GM23248 (cell line): ENCODE measurements at regions not wholly inside any gene's neighbourhood (a gene's known extent, or its start where the extent isn't known, plus 50 kb on each side); places are given as distances from the start of the nearest gene placed in this dataset.

ENCODE experiments used
- DNase-seq: peaks from one replicate; pipeline ENCODE4 v3.0.0-alpha.2; 2015
- H2AFZ ChIP-seq: fragments of 200-600 bp; sonication (generic); 2 replicates; pipeline ENCODE4 v1.6.1; 2016; ENCODE audit warnings: antibody characterized with exemption
- H3F3A ChIP-seq: fragments of 200-600 bp; sonication (generic); 2 replicates; pipeline ENCODE4 v1.6.1; 2016; ENCODE audit warnings: mild to moderate bottlenecking, antibody characterized with exemption, mixed run types; ENCODE audit not compliant: insufficient read depth
- H3K27ac ChIP-seq: fragments of 200-600 bp; sonication (generic); 2 replicates; pipeline ENCODE4 v1.5.1; 2016; ENCODE audit warnings: mild to moderate bottlenecking
- H3K27me3 ChIP-seq: fragments of 200-600 bp; sonication (generic); replicated peaks from 2 replicates; pipeline ENCODE4 v1.6.1; 2016; ENCODE audit warnings: mild to moderate bottlenecking; ENCODE audit not compliant: insufficient read depth
- H3K36me3 ChIP-seq: fragments of 200-600 bp; sonication (generic); 2 replicates; pipeline ENCODE4 v1.6.1; 2016; ENCODE audit warnings: low read depth, mild to moderate bottlenecking
- H3K4me1 ChIP-seq: fragments of 200-600 bp; sonication (generic); 2 replicates; pipeline ENCODE4 v1.6.1; 2016; ENCODE audit warnings: mild to moderate bottlenecking; ENCODE audit not compliant: insufficient read depth
- H3K4me2 ChIP-seq: fragments of 200-600 bp; sonication (generic); one replicate; pipeline ENCODE4 v1.6.1; 2016; ENCODE audit warnings: mild to moderate bottlenecking; ENCODE audit not compliant: unreplicated experiment
- H3K4me3 ChIP-seq: fragments of 200-600 bp; sonication (generic); 2 replicates; pipeline ENCODE4 v1.5.1; 2016; ENCODE audit warnings: mild to moderate bottlenecking
- H3K79me2 ChIP-seq: fragments of 200-600 bp; sonication (generic); 2 replicates; pipeline ENCODE4 v1.6.1; 2016; ENCODE audit warnings: mild to moderate bottlenecking; ENCODE audit not compliant: insufficient read depth
- H3K9ac ChIP-seq: fragments of 200-600 bp; sonication (generic); 2 replicates; pipeline ENCODE4 v1.6.1; 2016; ENCODE audit warnings: mild to moderate bottlenecking
- H3K9me2 ChIP-seq: fragments of 200-600 bp; sonication (generic); 2 replicates; pipeline ENCODE4 v1.6.1; 2016; ENCODE audit warnings: mixed run types, mild to moderate bottlenecking, moderate library complexity; ENCODE audit not compliant: insufficient read depth
- H3K9me3 ChIP-seq: fragments of 200-600 bp; sonication (generic); one replicate; pipeline ENCODE4 v1.6.1; 2017; ENCODE audit warnings: low read depth
- H4K20me1 ChIP-seq: fragments of 200-600 bp; sonication (generic); 2 replicates; pipeline ENCODE4 v1.6.0; 2016; ENCODE audit not compliant: insufficient read depth
- EZH2 ChIP-seq: fragments of 200-600 bp; sonication (generic); IDR thresholded peaks from 2 replicates; pipeline ENCODE4 v1.6.1; 2018; ENCODE audit warnings: antibody characterized with exemption, mild to moderate bottlenecking; ENCODE audit not compliant: insufficient read depth, poor library complexity, severe bottlenecking
- EZH2phosphoT487 ChIP-seq: fragments of 200-600 bp; sonication (generic); IDR thresholded peaks from 2 replicates; pipeline ENCODE4 v1.6.1; 2018; ENCODE audit warnings: antibody characterized with exemption, moderate library complexity, mild to moderate bottlenecking, low read depth; ENCODE audit not compliant: insufficient read depth
- WGBS, 2 experiments: methylation state at CpG; one replicate each; pipeline ENCODE4 v1.1.6; 2015 to 2017; ENCODE audit warnings: low lambda C conversion rate in 2 of 2, low coverage in 1 of 2; ENCODE audit errors: missing lambda C conversion rate in 2 of 2; 5-methylcytosine and 5-hydroxymethylcytosine counted together
- in situ Hi-C: fragments of 300-500 bp; cut with MboI; formaldehyde crosslinking; loops from 2 replicates; pipeline ENCODE4 v1.15.0; 2020

- H3K9me3 ChIP-seq, result peaks cover 2% of the 10 kb centered on the region
- no peak overlapping the region for H3K9ac ChIP-seq
- TF ChIP-seq EZH2 (no peak), EZH2phosphoT487 (no peak)
- H3K4me2 ChIP-seq, result no peak overlapping the region
- in situ Hi-C loops, result no loop called here
- H3K79me2 ChIP-seq, result no peaks in the 10 kb centered on the region
- no peak overlapping the region for H2AFZ ChIP-seq
- 0 to 2% methylated on average over 4 of the region's 4 CpGs for whole genome bisulfite sequencing, 2 experiments
- no peak overlapping the region for H3K27ac ChIP-seq
- no peaks in the 10 kb centered on the region for H3K4me1 ChIP-seq
- H4K20me1 ChIP-seq, result no peaks in the 10 kb centered on the region
- no peaks in the 10 kb centered on the region for H3K36me3 ChIP-seq
- no peak for DNase-seq
- no peaks in the 10 kb centered on the region for H3K27me3 ChIP-seq
- H3K4me3 ChIP-seq, result no peak overlapping the region
- H3K9me2 ChIP-seq, result no peaks in the 10 kb centered on the region
- no peaks in the 10 kb centered on the region for H3F3A ChIP-seq
Observed at GRCh38 chr12:130227641-130228040, 65.4 kb downstream of the FZD10 start.

DNA sequence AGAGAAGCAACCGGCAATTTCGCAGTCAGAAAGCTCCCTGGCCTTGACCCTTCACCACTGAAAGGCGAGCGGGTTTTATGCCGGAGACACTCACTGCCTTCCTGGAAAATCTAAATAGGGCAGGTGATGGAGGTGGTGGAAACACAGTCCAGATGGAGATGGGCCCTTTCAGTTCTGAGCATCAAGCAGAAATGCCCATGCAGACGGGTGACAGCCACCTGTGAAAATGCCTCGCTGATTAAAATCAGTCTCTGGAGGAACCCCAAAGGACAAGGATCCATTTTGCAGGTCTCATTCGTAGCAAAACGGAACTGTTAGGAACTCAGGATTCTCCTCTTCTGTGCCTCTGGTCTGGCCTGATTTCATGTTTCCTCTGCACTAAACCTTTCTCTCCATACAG, 74.2 kb downstream of the FZD10 start:
- H3K9ac ChIP-seq, result no peak overlapping the region
- no peaks in the 10 kb centered on the region for H3K9me3 ChIP-seq
- TF ChIP-seq EZH2phosphoT487 (no peak), EZH2 (no peak)
- H3F3A ChIP-seq, result no peaks in the 10 kb centered on the region
- H3K36me3 ChIP-seq, result no peaks in the 10 kb centered on the region
- no peak overlapping the region for H2AFZ ChIP-seq
- 45 to 49% methylated on average over 9 of the region's 9 CpGs for WGBS, 2 experiments
- no peaks in the 10 kb centered on the region for H4K20me1 ChIP-seq
- H3K4me2 ChIP-seq, result no peak overlapping the region
- no peaks in the 10 kb centered on the region for H3K4me1 ChIP-seq
- H3K4me3 ChIP-seq, result no peak overlapping the region
- H3K9me2 ChIP-seq, result no peaks in the 10 kb centered on the region
- in situ Hi-C loops, result no loop called here
- no peaks in the 10 kb centered on the region for H3K27me3 ChIP-seq
- H3K27ac ChIP-seq, result no peak overlapping the region
- H3K79me2 ChIP-seq, result no peaks in the 10 kb centered on the region
- DNase-seq, result no peak

- no peak overlapping the region for H3K4me3 ChIP-seq
- TF ChIP-seq EZH2phosphoT487, result no peak
- no peak for TF ChIP-seq EZH2
- 47% methylated on average over 13 of the region's 13 CpGs for WGBS, 2 experiments
Observed at GRCh38 chr12:130240831-130241590, 78.7 kb downstream of the FZD10 start.

GRCh38 chr12:130242506-130242905, 80.2 kb downstream of the FZD10 start:
- no peaks in the 10 kb centered on the region for H4K20me1 ChIP-seq
- no peak overlapping the region for H3K4me2 ChIP-seq
- no peak overlapping the region for H3K9ac ChIP-seq
- no peaks in the 10 kb centered on the region for H3K27me3 ChIP-seq
- no peaks in the 10 kb centered on the region for H3K9me3 ChIP-seq
- 51 to 52% methylated on average over 7 of the region's 7 CpGs for WGBS, 2 experiments
- no peaks in the 10 kb centered on the region for H3F3A ChIP-seq
- no peaks in the 10 kb centered on the region for H3K36me3 ChIP-seq
- no peak overlapping the region for H3K4me3 ChIP-seq
- no peak for DNase-seq
- no peaks in the 10 kb centered on the region for H3K79me2 ChIP-seq
- H3K9me2 ChIP-seq, result no peaks in the 10 kb centered on the region
- in situ Hi-C loops, result no loop called here
- no peak overlapping the region for H3K27ac ChIP-seq
- TF ChIP-seq EZH2phosphoT487 (no peak), EZH2 (no peak)
- H2AFZ ChIP-seq, result no peak overlapping the region
- no peaks in the 10 kb centered on the region for H3K4me1 ChIP-seq

More at GRCh38 chr12:130240831-130241590, 78.7 kb downstream of the FZD10 start:
- H3F3A ChIP-seq, result no peaks in the 10 kb centered on the region
- no peak overlapping the region for H3K27ac ChIP-seq
- no peak for DNase-seq
- in situ Hi-C loops, result no loop called here
- no peaks in the 10 kb centered on the region for H3K36me3 ChIP-seq
- H3K9me2 ChIP-seq, result no peaks in the 10 kb centered on the region
- no peak overlapping the region for H2AFZ ChIP-seq
- no peak overlapping the region for H3K9ac ChIP-seq
- H3K9me3 ChIP-seq, result no peaks in the 10 kb centered on the region
- no peaks in the 10 kb centered on the region for H4K20me1 ChIP-seq
- no peaks in the 10 kb centered on the region for H3K4me1 ChIP-seq
- no peaks in the 10 kb centered on the region for H3K79me2 ChIP-seq
- no peak overlapping the region for H3K4me2 ChIP-seq
- no peaks in the 10 kb centered on the region for H3K27me3 ChIP-seq
